Lower leg skin (tissue), 3 donors: ENCODE measurements at regions not wholly inside any gene's neighbourhood (a gene's known extent, or its start where the extent isn't known, plus 50 kb on each side); places are given as distances from the start of the nearest gene placed in this dataset.

Experiments
- POLR2A ChIP-seq, 2 donors: fragments of 450-650 bp; IDR thresholded peaks; one replicate each; pipeline ENCODE4 v1.6.1; 2016 to 2017; ENCODE audit warnings: antibody characterized with exemption in 2 of 2, mild to moderate bottlenecking in 1 of 2, moderate library complexity in 1 of 2
- TF ChIP-seq, protein P1 (sequence below), 3 donors: fragments of 450-650 bp; IDR thresholded peaks; one replicate each; pipeline ENCODE4 v1.5.1; 2016; ENCODE audit warnings: antibody characterized with exemption in 3 of 3, mild to moderate bottlenecking in 3 of 3, moderate library complexity in 2 of 3

DNA sequence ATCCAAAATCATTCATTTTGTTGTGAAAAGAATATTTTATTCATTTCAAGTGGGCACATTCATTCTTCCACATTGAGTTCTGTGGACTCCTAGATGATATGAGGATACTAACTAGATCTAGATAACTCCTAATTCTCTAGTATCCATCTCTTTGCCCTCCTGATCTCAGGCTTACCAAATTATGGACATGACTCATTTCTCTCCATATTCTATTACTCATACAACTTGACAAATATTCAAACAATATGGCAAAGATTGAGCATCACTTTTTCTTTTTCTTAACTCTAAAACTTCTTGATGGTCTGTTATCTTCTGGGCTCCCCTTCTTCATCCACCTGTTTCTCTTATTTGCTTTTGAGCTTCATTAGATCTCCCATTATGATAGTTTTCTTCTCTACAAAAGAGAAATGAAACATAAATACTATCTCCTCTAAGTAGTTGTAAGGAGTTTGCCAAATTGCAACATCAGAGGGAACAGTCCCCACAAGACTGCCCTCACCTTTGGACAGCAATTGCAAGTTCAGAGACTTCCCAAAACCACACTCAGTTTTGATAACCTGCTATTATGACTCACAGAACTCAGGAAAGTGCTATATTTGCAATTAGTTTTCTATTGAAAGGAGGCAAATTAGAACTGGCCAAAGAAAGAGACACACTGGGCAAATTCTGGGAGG, 422.9 kb downstream of the SPRY1 start:
- TF ChIP-seq, protein P1, sequence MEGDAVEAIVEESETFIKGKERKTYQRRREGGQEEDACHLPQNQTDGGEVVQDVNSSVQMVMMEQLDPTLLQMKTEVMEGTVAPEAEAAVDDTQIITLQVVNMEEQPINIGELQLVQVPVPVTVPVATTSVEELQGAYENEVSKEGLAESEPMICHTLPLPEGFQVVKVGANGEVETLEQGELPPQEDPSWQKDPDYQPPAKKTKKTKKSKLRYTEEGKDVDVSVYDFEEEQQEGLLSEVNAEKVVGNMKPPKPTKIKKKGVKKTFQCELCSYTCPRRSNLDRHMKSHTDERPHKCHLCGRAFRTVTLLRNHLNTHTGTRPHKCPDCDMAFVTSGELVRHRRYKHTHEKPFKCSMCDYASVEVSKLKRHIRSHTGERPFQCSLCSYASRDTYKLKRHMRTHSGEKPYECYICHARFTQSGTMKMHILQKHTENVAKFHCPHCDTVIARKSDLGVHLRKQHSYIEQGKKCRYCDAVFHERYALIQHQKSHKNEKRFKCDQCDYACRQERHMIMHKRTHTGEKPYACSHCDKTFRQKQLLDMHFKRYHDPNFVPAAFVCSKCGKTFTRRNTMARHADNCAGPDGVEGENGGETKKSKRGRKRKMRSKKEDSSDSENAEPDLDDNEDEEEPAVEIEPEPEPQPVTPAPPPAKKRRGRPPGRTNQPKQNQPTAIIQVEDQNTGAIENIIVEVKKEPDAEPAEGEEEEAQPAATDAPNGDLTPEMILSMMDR (IDR thresholded peaks at IDR 0.05): no peak
- no peak for TF ChIP-seq POLR2A (IDR thresholded peaks at IDR 0.05)
